Ramos (cell line): ENCODE measurements at regions not wholly inside any gene's neighbourhood (a gene's known extent, or its start where the extent isn't known, plus 50 kb on each side); places are given as distances from the start of the nearest gene placed in this dataset.

Experiments used
- in situ Hi-C: fragments of 300-500 bp; cut with MboI; formaldehyde crosslinking; loops from one replicate; pipeline ENCODE4 v1.14.3; 2022; ENCODE audit warnings: low sequenced_read_pairs; ENCODE audit not compliant: unreplicated experiment

GRCh38 chr4:138674209-138674608, 341.4 kb upstream of the NOCT start:
- in situ Hi-C loops: no loop called here

- in situ Hi-C loops: no loop called here
Measured at GRCh38 chr4:138673053-138673452, 342.5 kb upstream of the NOCT start.

- in situ Hi-C loops: no loop called here
Measured at GRCh38 chr4:138672393-138672976, 343.1 kb upstream of the NOCT start.

- in situ Hi-C loops: no loop called here
Measured at GRCh38 chr4:138671606-138672084, 343.9 kb upstream of the NOCT start.

- in situ Hi-C loops: no loop called here
Measured at GRCh38 chr4:138671106-138671505, 344.5 kb upstream of the NOCT start.

GRCh38 chr4:138670681-138671080, 344.9 kb upstream of the NOCT start:
- in situ Hi-C loops: no loop called here

GRCh38 chr4:138669479-138670315, 345.9 kb upstream of the NOCT start:
- in situ Hi-C loops: no loop called here

GRCh38 chr4:138668309-138668708, 347.3 kb upstream of the NOCT start:
- in situ Hi-C loops: no loop called here

- in situ Hi-C loops: no loop called here
Measured at GRCh38 chr4:138666366-138666765, 349.2 kb upstream of the NOCT start.

GRCh38 chr4:138665851-138666250, 349.7 kb upstream of the NOCT start:
- in situ Hi-C loops: no loop called here

- in situ Hi-C loops: no loop called here
Measured at GRCh38 chr4:138663883-138664282, 351.7 kb upstream of the NOCT start.

GRCh38 chr4:138659812-138660316, 355.7 kb upstream of the NOCT start:
- in situ Hi-C loops: no loop called here

GRCh38 chr4:138659037-138659811, 356.4 kb upstream of the NOCT start:
- in situ Hi-C loops: no loop called here

GRCh38 chr4:138658518-138658917, 357.1 kb upstream of the NOCT start:
- in situ Hi-C loops: no loop called here

GRCh38 chr4:138656990-138657389, 358.6 kb upstream of the NOCT start:
- in situ Hi-C loops: no loop called here

GRCh38 chr4:138655985-138656384, 359.6 kb upstream of the NOCT start:
- in situ Hi-C loops: no loop called here

GRCh38 chr4:138655286-138655685, 360.3 kb upstream of the NOCT start:
- in situ Hi-C loops: no loop called here

- in situ Hi-C loops: no loop called here
Measured at GRCh38 chr4:138650929-138651448, 364.6 kb upstream of the NOCT start.

- in situ Hi-C loops: no loop called here
Measured at GRCh38 chr4:138650495-138650894, 365.1 kb upstream of the NOCT start.

GRCh38 chr4:138647433-138647832, 368.1 kb upstream of the NOCT start:
- in situ Hi-C loops: no loop called here

- in situ Hi-C loops: no loop called here
Measured at GRCh38 chr4:138646383-138646782, 369.2 kb upstream of the NOCT start.
